Left lung (tissue), 4 donors: ENCODE measurements at regions not wholly inside any gene's neighbourhood (a gene's known extent, or its start where the extent isn't known, plus 50 kb on each side); places are given as distances from the start of the nearest gene placed in this dataset.

Source experiments
- ATAC-seq: fragments of 200-7000 bp; cut with Tn5 transposase; one replicate; pipeline ENCODE4 v1.9.1; 2020; ENCODE audit warnings: moderate library complexity
- DNase-seq, 4 donors: peaks; one replicate each; pipeline ENCODE4 v3.0.0-alpha.2; 2013 to 2020
- H3K27ac ChIP-seq, 2 donors: fragments of 200-600 bp; sonication (generic) in 1 of 2; one replicate each; pipeline versions ENCODE4 v1.5.0 to v1.8.0; 2020 to 2021
- H3K27me3 ChIP-seq, 2 donors: fragments of 200-600 bp; sonication (generic) in 1 of 2; one replicate each; pipeline versions ENCODE4 v1.5.0 to v1.8.0; 2020 to 2021
- H3K36me3 ChIP-seq, 2 donors: fragments of 200-600 bp; sonication (generic) in 1 of 2; one replicate each; pipeline versions ENCODE4 v1.5.0 to v1.8.0; 2020 to 2021
- H3K4me1 ChIP-seq, 2 donors: fragments of 200-600 bp; one replicate each; pipeline ENCODE4 v1.8.0; 2021
- H3K4me3 ChIP-seq, 2 donors: fragments of 200-600 bp; sonication (generic) in 1 of 2; one replicate each; pipeline versions ENCODE4 v1.5.0 to v1.8.0; 2020 to 2021; ENCODE audit warnings: mild to moderate bottlenecking in 1 of 2
- H3K9me3 ChIP-seq, 2 donors: fragments of 200-600 bp; sonication (generic) in 1 of 2; one replicate each; pipeline versions ENCODE4 v1.5.0 to v1.8.0; 2020 to 2021
- CTCF ChIP-seq, 2 donors: fragments of 200-600 bp; sonication (generic) in 1 of 2; IDR thresholded peaks; one replicate each; pipeline versions ENCODE4 v1.5.0 to v1.8.0; 2021; ENCODE audit warnings: antibody characterized with exemption in 2 of 2
- intact Hi-C, 2 donors: fragments of 100-400 bp; cut with DNase I; formaldehyde crosslinking; loops; one replicate each; pipeline versions ENCODE4 v1.11.2 to v1.14.2; 2022
- donor health status: DM: no; HTN: yes; CAD: no.
- donor health status: DM: no; HTN: no; CAD: no.

GRCh38 chr2:41605311-41605710, 442.5 kb upstream of the PKDCC start:
- H3K9me3 ChIP-seq: no peaks in the 10 kb centered on the region
- no peak overlapping the region for H3K4me3 ChIP-seq
- intact Hi-C loops: no loop called here
- DNase-seq: no peak
- H3K4me1 ChIP-seq: no peaks in the 10 kb centered on the region
- H3K27me3 ChIP-seq: no peaks in the 10 kb centered on the region
- no peaks in the 10 kb centered on the region for H3K36me3 ChIP-seq
- TF ChIP-seq CTCF (IDR thresholded peaks at IDR 0.05): no peak
- no peak overlapping the region for H3K27ac ChIP-seq
- no peak for ATAC-seq

DNA sequence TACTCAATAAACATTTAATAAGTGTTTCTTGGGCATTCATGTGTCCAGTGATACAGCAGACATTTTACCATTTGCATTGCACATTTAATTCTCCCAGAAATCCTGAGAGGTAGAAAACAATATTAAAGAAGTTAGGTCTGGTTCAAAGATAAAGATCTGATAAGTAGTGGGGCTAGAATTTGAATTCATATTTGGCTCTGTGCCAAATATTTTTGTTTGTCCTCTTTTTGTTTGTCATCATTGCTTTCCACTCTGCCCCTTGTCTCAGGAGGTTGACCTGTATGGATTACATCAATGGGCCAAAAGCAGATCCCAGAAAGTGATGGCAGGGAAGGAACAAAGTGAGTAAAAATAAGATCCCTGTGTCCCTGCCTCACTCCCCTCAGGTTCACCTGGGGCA, 441.9 kb upstream of the PKDCC start:
- H3K9me3 ChIP-seq: no peaks in the 10 kb centered on the region
- H3K4me1 ChIP-seq: no peaks in the 10 kb centered on the region
- H3K27me3 ChIP-seq: no peaks in the 10 kb centered on the region
- H3K36me3 ChIP-seq: no peaks in the 10 kb centered on the region
- intact Hi-C loops: no loop called here
- H3K27ac ChIP-seq: no peak overlapping the region
- H3K4me3 ChIP-seq: no peak overlapping the region
- no peak for TF ChIP-seq CTCF (IDR thresholded peaks at IDR 0.05)
- ATAC-seq: no peak
- DNase-seq: no peak

- Histone ChIP-seq H3K4me1 (no peaks in the 10 kb centered on the region), H3K9me3 (no peaks in the 10 kb centered on the region), H3K4me3 (no peak overlapping the region), H3K27ac (peak overlapping the region in 1 of 2 donors; percentile 77), H3K27me3 (no peaks in the 10 kb centered on the region), H3K36me3 (no peaks in the 10 kb centered on the region)
- DNase-seq (no peak), ATAC-seq (peak; percentile 41)
- no peak for TF ChIP-seq CTCF (IDR thresholded peaks at IDR 0.05)
- intact Hi-C loops: no loop called here
Observed at GRCh38 chr2:41610501-41611190, 437.2 kb upstream of the PKDCC start.

- Histone ChIP-seq H3K4me1 (no peaks in the 10 kb centered on the region), H3K27me3 (no peaks in the 10 kb centered on the region), H3K9me3 (no peaks in the 10 kb centered on the region), H3K36me3 (no peaks in the 10 kb centered on the region), H3K27ac (no peak overlapping the region), H3K4me3 (no peak overlapping the region)
- TF ChIP-seq CTCF (IDR thresholded peaks at IDR 0.05): no peak
- intact Hi-C loops: no loop called here
- ATAC-seq (no peak), DNase-seq (no peak)
Observed at GRCh38 chr2:41618754-41619153, 429.1 kb upstream of the PKDCC start.

DNA sequence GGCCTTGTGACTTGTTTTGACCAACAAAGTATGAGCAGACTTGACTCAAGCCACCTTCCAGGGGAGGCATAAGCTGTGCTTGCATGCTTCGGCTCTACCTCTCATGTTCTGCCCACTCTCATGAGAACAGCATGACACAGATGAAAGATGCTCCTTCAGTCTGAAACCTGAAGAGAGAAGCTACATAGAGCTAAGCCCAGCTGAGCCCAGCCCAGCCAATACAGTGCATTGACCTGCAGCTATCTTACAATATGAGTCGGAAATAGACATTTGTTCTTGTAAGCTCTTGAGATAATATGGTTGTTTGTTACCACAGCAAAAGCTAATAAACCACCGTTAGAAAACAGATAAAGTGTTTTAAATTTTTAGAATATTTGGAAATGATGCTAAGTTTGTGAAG, 426.7 kb upstream of the PKDCC start:
- no peak for ATAC-seq
- no peaks in the 10 kb centered on the region for H3K4me1 ChIP-seq
- DNase-seq: no peak
- H3K27ac ChIP-seq: no peak overlapping the region
- H3K36me3 ChIP-seq: no peaks in the 10 kb centered on the region
- intact Hi-C loops: no loop called here
- H3K4me3 ChIP-seq: no peak overlapping the region
- no peak for TF ChIP-seq CTCF (IDR thresholded peaks at IDR 0.05)
- no peaks in the 10 kb centered on the region for H3K9me3 ChIP-seq
- H3K27me3 ChIP-seq: no peaks in the 10 kb centered on the region
